ENCODE measurements at regions not wholly inside any gene's neighbourhood (a gene's known extent, or its start where the extent isn't known, plus 50 kb on each side); places are given as distances from the start of the nearest gene placed in this dataset.

GRCh38 chr1:157388057-157388456 is 164.3 kb downstream of the FCRL5 start:
- no peak for TF ChIP-seq CTCF (IDR thresholded peaks at IDR 0.05)
- TF ChIP-seq POLR2A (IDR thresholded peaks at IDR 0.05) = no peak
- TF ChIP-seq EP300 (IDR thresholded peaks at IDR 0.05) = no peak

Measured in upper lobe of left lung (tissue), 4 donors.